OCI-M2 (cell line): ENCODE measurements at regions not wholly inside any gene's neighbourhood (a gene's known extent, or its start where the extent isn't known, plus 50 kb on each side); places are given as distances from the start of the nearest gene placed in this dataset.

Experiments
- DNase-seq: peaks from one replicate; lab custom pipeline; 2025; ENCODE audit not compliant: unreplicated experiment; lab: John Stamatoyannopoulos, UW

GRCh38 chr14:101705733-101706508, 55.6 kb upstream of the PPP2R5C start:
- peak; percentile 59 for DNase-seq

- no peak for DNase-seq
These were observed 54.9 kb upstream of the PPP2R5C start for GRCh38 chr14:101706509-101707067.

- peak; percentile 90 for DNase-seq
These were observed 54.3 kb upstream of the PPP2R5C start for GRCh38 chr14:101707068-101707842.

GRCh38 chr14:101707863-101708620, 53.5 kb upstream of the PPP2R5C start:
- no peak for DNase-seq

- no peak for DNase-seq
These were observed 52.5 kb upstream of the PPP2R5C start for GRCh38 chr14:101708853-101709532.

- no peak for DNase-seq
These were observed 52.0 kb upstream of the PPP2R5C start for GRCh38 chr14:101709533-101709881.

GRCh38 chr14:101709962-101710931, 51.3 kb upstream of the PPP2R5C start:
- DNase-seq = no peak

GRCh38 chr14:101711041-101711856, 50.3 kb upstream of the PPP2R5C start:
- no peak for DNase-seq
